ENCODE measurements at regions not wholly inside any gene's neighbourhood (a gene's known extent, or its start where the extent isn't known, plus 50 kb on each side); places are given as distances from the start of the nearest gene placed in this dataset.

DNA sequence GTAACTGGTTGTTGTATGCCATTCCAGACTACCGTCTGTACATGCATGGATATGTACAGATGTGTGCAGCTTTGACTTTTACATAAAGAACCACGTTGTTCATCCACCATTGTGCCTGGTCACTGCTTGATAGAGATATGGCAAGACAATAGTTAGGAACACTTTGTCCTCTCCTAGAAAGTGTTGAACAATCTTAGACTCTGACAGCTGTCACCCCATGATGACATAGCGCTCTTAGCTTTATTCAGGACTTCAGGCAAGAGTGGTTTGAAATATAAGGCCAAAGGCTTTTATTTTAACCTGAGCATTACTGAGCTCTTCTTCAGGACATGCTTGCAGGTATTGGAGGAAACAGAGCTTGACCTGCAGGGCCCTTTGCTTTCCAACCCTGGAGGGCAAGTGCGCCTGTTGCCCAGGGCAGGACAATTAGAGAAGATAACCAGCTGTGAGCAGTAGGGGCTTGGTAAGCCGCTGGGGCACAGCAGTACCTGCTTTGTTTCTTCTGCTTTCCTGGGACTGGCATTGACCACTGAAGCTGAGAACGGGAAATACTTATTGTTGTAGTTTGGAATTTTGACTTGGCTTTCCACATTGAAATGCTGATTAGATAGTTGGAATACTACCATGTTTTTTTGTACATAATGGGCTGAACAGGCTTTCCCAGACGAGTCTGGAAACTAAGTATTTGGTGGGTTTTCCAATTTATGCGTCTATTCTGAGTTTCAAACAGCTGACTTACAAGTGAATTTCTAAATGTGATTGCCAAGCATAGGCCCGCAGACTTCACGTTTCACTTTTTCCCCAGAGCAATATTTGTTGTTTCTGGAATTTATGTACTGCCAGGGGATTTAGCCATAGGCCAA lies 51.1 kb downstream of the GARRE1 start:
- Histone ChIP-seq H3K4me3 (no peak overlapping the region), H3K36me3 (peaks cover 8% of the 10 kb centered on the region; the same call in 1 of the 2 replicates), H3K27me3 (no peaks in the 10 kb centered on the region), H3K27ac (no peak overlapping the region), H3K4me1 (no peaks in the 10 kb centered on the region), H3K9me3 (replicated peaks) (no peaks in the 10 kb centered on the region)
- DNase-seq = no peak

GRCh38 chr19:34306213-34306661 lies 51.9 kb downstream of the GARRE1 start:
- Histone ChIP-seq H3K27me3 (no peaks in the 10 kb centered on the region), H3K9me3 (replicated peaks) (no peaks in the 10 kb centered on the region), H3K36me3 (peaks cover 8% of the 10 kb centered on the region; the same call in 1 of the 2 replicates), H3K4me3 (no peak overlapping the region), H3K4me1 (no peaks in the 10 kb centered on the region), H3K27ac (no peak overlapping the region)
- DNase-seq = no peak

GRCh38 chr19:34306824-34307223 lies 52.5 kb downstream of the GARRE1 start:
- no peak overlapping the region for H3K27ac ChIP-seq
- no peak overlapping the region for H3K4me3 ChIP-seq
- no peak for DNase-seq
- H3K9me3 ChIP-seq (replicated peaks) = no peaks in the 10 kb centered on the region
- no peaks in the 10 kb centered on the region for H3K4me1 ChIP-seq
- H3K36me3 ChIP-seq = peaks cover 8% of the 10 kb centered on the region; the same call in 1 of the 2 replicates
- H3K27me3 ChIP-seq = no peaks in the 10 kb centered on the region

DNA sequence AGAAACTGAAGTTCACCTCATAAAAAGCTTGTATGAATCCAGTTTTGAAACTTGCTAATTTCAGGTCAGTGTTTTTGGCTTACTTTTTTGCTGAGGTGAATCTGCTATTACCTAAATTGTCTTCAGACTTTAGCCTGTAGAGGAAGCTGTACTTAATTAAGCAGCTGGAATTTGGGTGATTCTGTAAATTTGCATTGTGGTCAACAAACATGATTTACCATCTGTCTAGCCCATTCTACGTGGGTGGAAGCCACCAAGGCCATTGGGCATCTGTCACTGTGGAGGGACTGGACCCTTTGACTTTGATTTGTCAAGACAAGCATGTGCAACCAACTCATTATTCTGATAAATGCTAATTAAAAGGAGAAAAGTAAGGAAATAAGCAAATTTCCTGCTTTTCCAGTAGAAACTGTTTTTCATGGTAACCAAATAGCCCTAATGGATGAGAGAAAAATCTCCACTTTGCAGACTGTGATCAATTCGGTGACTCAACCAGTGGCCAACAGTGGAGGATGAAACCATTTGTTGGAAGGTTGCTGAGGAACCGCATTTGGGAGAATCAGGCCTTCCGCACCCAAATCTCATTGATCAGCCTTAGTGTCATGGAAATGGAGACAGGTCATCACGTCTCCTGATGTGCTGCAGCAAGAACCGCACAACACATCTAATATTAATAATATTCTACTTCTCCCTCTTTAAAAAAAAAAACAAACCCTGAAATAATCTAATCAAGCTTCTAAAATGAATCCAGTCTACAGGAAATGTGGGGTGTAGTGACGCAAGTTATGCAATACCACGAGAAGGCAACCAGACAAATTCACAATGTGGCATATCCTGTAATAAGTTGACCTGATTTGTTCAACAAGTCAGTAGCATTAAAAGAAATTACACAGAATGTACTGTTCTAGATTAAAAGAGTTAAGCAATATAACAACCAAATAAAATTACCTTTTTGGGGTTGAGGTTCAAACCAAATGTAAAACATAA lies 54.3 kb downstream of the GARRE1 start:
- DNase-seq = no peak
- Histone ChIP-seq H3K27me3 (no peaks in the 10 kb centered on the region), H3K4me3 (no peak overlapping the region), H3K9me3 (replicated peaks) (no peaks in the 10 kb centered on the region), H3K36me3 (peaks cover 4% of the 10 kb centered on the region; the same call in 1 of the 2 replicates), H3K4me1 (no peaks in the 10 kb centered on the region), H3K27ac (no peak overlapping the region)

- Histone ChIP-seq H3K4me3 (no peak overlapping the region), H3K9me3 (replicated peaks) (no peaks in the 10 kb centered on the region), H3K36me3 (peaks cover 4% of the 10 kb centered on the region; the same call in 1 of the 2 replicates), H3K27me3 (no peaks in the 10 kb centered on the region), H3K27ac (no peak overlapping the region), H3K4me1 (no peaks in the 10 kb centered on the region)
- DNase-seq = no peak
Observed at GRCh38 chr19:34309368-34310138, 55.2 kb downstream of the GARRE1 start.

- DNase-seq = no peak
- no peaks in the 10 kb centered on the region for H3K9me3 ChIP-seq (replicated peaks)
- no peak overlapping the region for H3K27ac ChIP-seq
- H3K4me3 ChIP-seq = no peak overlapping the region
- H3K36me3 ChIP-seq = peaks cover 4% of the 10 kb centered on the region; the same call in 1 of the 2 replicates
- H3K4me1 ChIP-seq = no peaks in the 10 kb centered on the region
- H3K27me3 ChIP-seq = no peaks in the 10 kb centered on the region
Observed at GRCh38 chr19:34310494-34310981, 54.5 kb upstream of the GPI start.

GRCh38 chr19:34313188-34313587 lies 51.8 kb upstream of the GPI start:
- Histone ChIP-seq H3K4me1 (no peaks in the 10 kb centered on the region), H3K4me3 (no peak overlapping the region), H3K27me3 (no peaks in the 10 kb centered on the region), H3K9me3 (replicated peaks) (no peaks in the 10 kb centered on the region), H3K36me3 (peaks cover 4% of the 10 kb centered on the region; the same call in 1 of the 2 replicates), H3K27ac (no peak overlapping the region)
- peak in 1 of 2 experiments; percentile 11 for DNase-seq

- no peaks in the 10 kb centered on the region for H3K36me3 ChIP-seq
- H3K4me3 ChIP-seq = no peak overlapping the region
- no peaks in the 10 kb centered on the region for H3K4me1 ChIP-seq
- H3K27ac ChIP-seq = no peak overlapping the region
- no peaks in the 10 kb centered on the region for H3K27me3 ChIP-seq
- no peak for DNase-seq
- no peaks in the 10 kb centered on the region for H3K9me3 ChIP-seq (replicated peaks)
Observed at GRCh38 chr19:34314437-34315313, 50.3 kb upstream of the GPI start.
